BLaER1 (cell line): ENCODE measurements at regions not wholly inside any gene's neighbourhood (a gene's known extent, or its start where the extent isn't known, plus 50 kb on each side); places are given as distances from the start of the nearest gene placed in this dataset.
"Not testable (repeated sequence)": the region's sequence is repeated elsewhere in the genome, so short reads cannot be mapped to it uniquely, and the experiment has no call there.

Experiments used
- H3K27ac ChIP-seq: shearing (Covaris generic); formaldehyde crosslinking; 2 replicates; pipeline ENCODE4 v1.8.1; 2022
- H3K27me3 ChIP-seq: shearing (Covaris generic); formaldehyde crosslinking; 2 replicates; pipeline ENCODE4 v1.8.1; 2022
- H3K36me3 ChIP-seq: shearing (Covaris generic); formaldehyde crosslinking; 2 replicates; pipeline ENCODE4 v1.8.1; 2022
- H3K4me1 ChIP-seq: shearing (Covaris generic); formaldehyde crosslinking; 2 replicates; pipeline ENCODE4 v1.8.1; 2022
- H3K4me2 ChIP-seq: shearing (Covaris generic); formaldehyde crosslinking; 2 replicates; pipeline ENCODE4 v1.8.1; 2022
- H3K4me3 ChIP-seq: shearing (Covaris generic); formaldehyde crosslinking; 2 replicates; pipeline ENCODE4 v1.8.1; 2022
- H3K9ac ChIP-seq: shearing (Covaris generic); formaldehyde crosslinking; 2 replicates; pipeline ENCODE4 v1.8.1; 2022
- H3K9me3 ChIP-seq: shearing (Covaris generic); formaldehyde crosslinking; 2 replicates; pipeline ENCODE4 v1.8.1; 2022
- H4K20me1 ChIP-seq: shearing (Covaris generic); formaldehyde crosslinking; 2 replicates; pipeline ENCODE4 v1.8.1; 2022
- Cebpa-rat ChIP-seq: shearing (Covaris generic); IDR thresholded peaks from 2 replicates; pipeline ENCODE4 v1.8.1; 2022

GRCh38 chr14:24712374-24712773, 78.4 kb upstream of the GZMB start:
- no peaks in the 10 kb centered on the region for H3K36me3 ChIP-seq
- H3K9me3 ChIP-seq, result no peaks in the 10 kb centered on the region
- TF ChIP-seq Cebpa-rat, result no peak

GRCh38 chr14:24710403-24711112, 76.6 kb upstream of the GZMB start:
- no peak for TF ChIP-seq Cebpa-rat
- Histone ChIP-seq H4K20me1 (no peaks in the 10 kb centered on the region), H3K4me1 (peaks cover 4% of the 10 kb centered on the region; the same call in 1 of the 2 replicates)

More at GRCh38 chr14:24712374-24712773, 78.4 kb upstream of the GZMB start:
- Histone ChIP-seq H4K20me1 (no peaks in the 10 kb centered on the region), H3K4me1 (no peaks in the 10 kb centered on the region), H3K4me3 (no peak overlapping the region), H3K27ac (no peak overlapping the region), H3K27me3 (no peaks in the 10 kb centered on the region), H3K4me2 (no peak overlapping the region), H3K9ac (no peak overlapping the region)

DNA sequence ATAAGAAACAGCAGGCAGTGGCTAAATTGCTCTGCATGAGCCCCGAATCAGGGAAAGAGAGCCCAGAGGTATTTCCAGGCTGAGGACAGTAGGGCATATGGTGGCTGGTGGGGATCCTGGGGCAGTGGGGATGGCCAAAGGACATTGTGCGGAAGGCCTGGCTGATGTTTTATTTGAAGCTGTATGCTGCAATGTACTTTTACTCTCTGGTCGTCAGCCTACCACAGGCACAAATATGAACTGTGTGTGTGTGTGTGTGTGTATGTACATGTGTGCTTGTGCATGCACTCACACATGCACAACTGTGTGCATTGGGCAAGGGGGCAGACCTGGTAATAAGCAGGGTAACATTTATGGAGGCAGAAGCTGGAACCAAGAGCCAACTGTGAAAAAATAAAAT, 74.7 kb upstream of the GZMB start:
- H3K4me2 ChIP-seq, result no peak overlapping the region
- no peaks in the 10 kb centered on the region for H3K36me3 ChIP-seq
- H3K4me3 ChIP-seq, result no peak overlapping the region
- H3K27ac ChIP-seq, result no peak overlapping the region
- TF ChIP-seq Cebpa-rat, result no peak
- H3K9me3 ChIP-seq, result no peaks in the 10 kb centered on the region
- no peak overlapping the region for H3K9ac ChIP-seq
- peaks cover 5% of the 10 kb centered on the region; the same call in 1 of the 2 replicates for H3K4me1 ChIP-seq
- H4K20me1 ChIP-seq, result no peaks in the 10 kb centered on the region
- no peaks in the 10 kb centered on the region for H3K27me3 ChIP-seq

More at GRCh38 chr14:24710403-24711112, 76.6 kb upstream of the GZMB start:
- Histone ChIP-seq H3K9me3 (no peaks in the 10 kb centered on the region), H3K36me3 (no peaks in the 10 kb centered on the region), H3K4me2 (no peak overlapping the region), H3K4me3 (no peak overlapping the region), H3K27me3 (no peaks in the 10 kb centered on the region), H3K27ac (no peak overlapping the region), H3K9ac (no peak overlapping the region)

DNA sequence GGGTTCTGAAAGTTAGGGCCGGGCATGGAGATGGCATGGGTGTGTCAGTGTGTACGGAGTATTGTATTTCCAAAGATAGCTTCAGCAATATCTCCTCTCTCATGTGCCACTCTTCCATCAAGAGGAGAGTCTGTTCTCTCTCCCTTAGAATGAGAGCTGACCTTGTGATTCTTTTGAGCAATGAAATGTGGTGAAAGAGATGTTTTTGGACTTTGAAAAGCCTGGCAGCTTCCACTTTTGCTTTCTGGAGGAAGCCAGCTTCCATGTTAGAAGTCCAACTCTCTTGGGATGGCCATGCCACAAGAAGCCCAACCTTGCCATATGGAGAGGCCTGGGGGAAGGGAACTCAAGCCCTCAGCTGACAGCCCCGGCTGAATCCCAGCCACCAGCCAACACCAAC, 72.4 kb upstream of the GZMB start:
- no peak overlapping the region for H3K9ac ChIP-seq
- no peaks in the 10 kb centered on the region for H3K27me3 ChIP-seq
- no peaks in the 10 kb centered on the region for H3K9me3 ChIP-seq
- no peak overlapping the region for H3K4me3 ChIP-seq
- H3K4me1 ChIP-seq, result peaks cover 5% of the 10 kb centered on the region; the same call in 1 of the 2 replicates
- TF ChIP-seq Cebpa-rat, result no peak
- H3K36me3 ChIP-seq, result no peaks in the 10 kb centered on the region
- no peaks in the 10 kb centered on the region for H4K20me1 ChIP-seq
- H3K27ac ChIP-seq, result no peak overlapping the region
- H3K4me2 ChIP-seq, result no peak overlapping the region

- Histone ChIP-seq H3K4me2 (no peak overlapping the region; the same call in 1 of the 2 replicates), H3K27ac (no peak overlapping the region), H4K20me1 (no peaks in the 10 kb centered on the region), H3K4me1 (peaks cover 5% of the 10 kb centered on the region; the same call in 1 of the 2 replicates), H3K27me3 (no peaks in the 10 kb centered on the region), H3K4me3 (no peak overlapping the region), H3K36me3 (no peaks in the 10 kb centered on the region), H3K9ac (no peak overlapping the region), H3K9me3 (no peaks in the 10 kb centered on the region)
- no peak for TF ChIP-seq Cebpa-rat
Measured at GRCh38 chr14:24705840-24706239, 71.8 kb upstream of the GZMB start.

GRCh38 chr14:24701062-24701461, 67.1 kb upstream of the GZMB start:
- no peak for TF ChIP-seq Cebpa-rat
- H3K27ac ChIP-seq, result no peak overlapping the region
- no peaks in the 10 kb centered on the region for H3K36me3 ChIP-seq
- no peaks in the 10 kb centered on the region for H4K20me1 ChIP-seq
- H3K4me1 ChIP-seq, result peaks cover 14% of the 10 kb centered on the region
- H3K9me3 ChIP-seq, result no peaks in the 10 kb centered on the region
- no peak overlapping the region for H3K4me2 ChIP-seq
- no peaks in the 10 kb centered on the region for H3K27me3 ChIP-seq
- H3K4me3 ChIP-seq, result no peak overlapping the region
- no peak overlapping the region for H3K9ac ChIP-seq

DNA sequence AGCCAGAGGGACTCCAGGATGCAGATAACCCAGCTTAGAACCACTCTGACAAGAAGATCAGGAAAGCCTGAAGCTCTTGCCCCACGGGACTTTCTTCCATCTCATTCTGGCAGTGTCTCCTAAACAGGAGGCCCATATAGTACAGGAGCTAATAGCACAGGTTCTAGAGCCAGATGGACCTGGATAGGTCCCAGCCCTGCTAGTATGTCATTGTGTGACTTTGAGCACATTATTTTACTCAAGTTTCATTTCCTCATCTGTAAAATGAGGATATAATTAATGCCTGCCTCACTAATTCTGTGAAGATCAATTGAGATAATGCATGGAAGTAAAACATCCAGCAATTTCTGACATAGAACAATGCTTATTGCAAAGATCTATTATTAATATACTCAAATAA, 66.5 kb upstream of the GZMB start:
- Histone ChIP-seq H3K27ac (no peak overlapping the region), H3K4me3 (no peak overlapping the region), H3K36me3 (no peaks in the 10 kb centered on the region), H4K20me1 (no peaks in the 10 kb centered on the region), H3K4me1 (peaks cover 15% of the 10 kb centered on the region), H3K27me3 (no peaks in the 10 kb centered on the region), H3K9ac (no peak overlapping the region), H3K9me3 (no peaks in the 10 kb centered on the region), H3K4me2 (no peak overlapping the region)
- no peak for TF ChIP-seq Cebpa-rat

DNA sequence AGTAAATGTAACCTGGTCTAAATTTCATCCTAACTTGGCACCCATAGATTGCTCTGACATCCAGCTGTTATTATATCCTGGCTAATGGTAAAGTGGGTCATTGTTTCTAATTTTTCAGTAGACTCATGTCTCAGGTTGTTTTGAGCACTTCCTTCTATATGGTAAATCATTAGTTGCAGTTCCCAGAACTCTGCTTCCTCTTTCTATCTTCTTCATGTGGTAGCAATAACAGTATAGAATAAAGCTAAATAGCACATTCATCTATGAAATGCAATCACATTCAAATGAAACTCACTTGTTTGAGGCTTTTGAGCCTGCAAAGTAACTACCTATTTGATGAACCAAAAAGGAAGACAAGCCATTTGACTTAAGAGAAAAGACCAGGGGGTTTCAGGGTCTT, 65.1 kb upstream of the GZMB start:
- Histone ChIP-seq H3K4me1 (peaks cover 29% of the 10 kb centered on the region), H4K20me1 (no peaks in the 10 kb centered on the region), H3K27ac (no peak overlapping the region), H3K27me3 (no peaks in the 10 kb centered on the region), H3K4me3 (no peak overlapping the region), H3K36me3 (no peaks in the 10 kb centered on the region), H3K9me3 (no peaks in the 10 kb centered on the region), H3K4me2 (no peak overlapping the region), H3K9ac (no peak overlapping the region)
- no peak for TF ChIP-seq Cebpa-rat

GRCh38 chr14:24696280-24696920, 62.4 kb upstream of the GZMB start:
- H3K4me3 ChIP-seq, result not testable (repeated sequence)

More at GRCh38 chr14:24696280-24696920, 62.4 kb upstream of the GZMB start:
- H3K27ac ChIP-seq, H3K36me3 ChIP-seq, H3K9me3 ChIP-seq, H3K4me2 ChIP-seq, H4K20me1 ChIP-seq, H3K9ac ChIP-seq, H3K27me3 ChIP-seq: not testable (repeated sequence)
- H3K4me1 ChIP-seq, result peaks cover 44% of the 10 kb centered on the region
